ENCODE measurements at regions not wholly inside any gene's neighbourhood (a gene's known extent, or its start where the extent isn't known, plus 50 kb on each side); places are given as distances from the start of the nearest gene placed in this dataset.

GRCh38 chr13:80782441-80782840 lies 441.5 kb upstream of the SPRY2 start:
- TF ChIP-seq NANOG (IDR thresholded peaks at IDR 0.05; ENCODE audit: borderline replicate concordance), result no peak
- TF ChIP-seq, protein P1, sequence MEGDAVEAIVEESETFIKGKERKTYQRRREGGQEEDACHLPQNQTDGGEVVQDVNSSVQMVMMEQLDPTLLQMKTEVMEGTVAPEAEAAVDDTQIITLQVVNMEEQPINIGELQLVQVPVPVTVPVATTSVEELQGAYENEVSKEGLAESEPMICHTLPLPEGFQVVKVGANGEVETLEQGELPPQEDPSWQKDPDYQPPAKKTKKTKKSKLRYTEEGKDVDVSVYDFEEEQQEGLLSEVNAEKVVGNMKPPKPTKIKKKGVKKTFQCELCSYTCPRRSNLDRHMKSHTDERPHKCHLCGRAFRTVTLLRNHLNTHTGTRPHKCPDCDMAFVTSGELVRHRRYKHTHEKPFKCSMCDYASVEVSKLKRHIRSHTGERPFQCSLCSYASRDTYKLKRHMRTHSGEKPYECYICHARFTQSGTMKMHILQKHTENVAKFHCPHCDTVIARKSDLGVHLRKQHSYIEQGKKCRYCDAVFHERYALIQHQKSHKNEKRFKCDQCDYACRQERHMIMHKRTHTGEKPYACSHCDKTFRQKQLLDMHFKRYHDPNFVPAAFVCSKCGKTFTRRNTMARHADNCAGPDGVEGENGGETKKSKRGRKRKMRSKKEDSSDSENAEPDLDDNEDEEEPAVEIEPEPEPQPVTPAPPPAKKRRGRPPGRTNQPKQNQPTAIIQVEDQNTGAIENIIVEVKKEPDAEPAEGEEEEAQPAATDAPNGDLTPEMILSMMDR (conservative IDR thresholded peaks at IDR 0.05; ENCODE audit: low read depth in 2 of 2), result no peak
- TF ChIP-seq POLR2AphosphoS5 (IDR thresholded peaks at IDR 0.05; ENCODE audit: low read depth), result no peak
- no peak for TF ChIP-seq EZH2phosphoT487 (IDR thresholded peaks at IDR 0.05; ENCODE audit: unreplicated experiment)
- TF ChIP-seq EZH2 (IDR thresholded peaks at IDR 0.05; ENCODE audit: low read depth, unreplicated experiment), result no peak
- TF ChIP-seq REST (IDR thresholded peaks at IDR 0.05; ENCODE audit: unreplicated experiment), result no peak
- TF ChIP-seq JUNB (IDR thresholded peaks at IDR 0.05; ENCODE audit: unreplicated experiment), result no peak
- no peak for TF ChIP-seq ZNF114 (CRISPR knock-in tag; IDR thresholded peaks at IDR 0.05)
- TF ChIP-seq, protein P2, sequence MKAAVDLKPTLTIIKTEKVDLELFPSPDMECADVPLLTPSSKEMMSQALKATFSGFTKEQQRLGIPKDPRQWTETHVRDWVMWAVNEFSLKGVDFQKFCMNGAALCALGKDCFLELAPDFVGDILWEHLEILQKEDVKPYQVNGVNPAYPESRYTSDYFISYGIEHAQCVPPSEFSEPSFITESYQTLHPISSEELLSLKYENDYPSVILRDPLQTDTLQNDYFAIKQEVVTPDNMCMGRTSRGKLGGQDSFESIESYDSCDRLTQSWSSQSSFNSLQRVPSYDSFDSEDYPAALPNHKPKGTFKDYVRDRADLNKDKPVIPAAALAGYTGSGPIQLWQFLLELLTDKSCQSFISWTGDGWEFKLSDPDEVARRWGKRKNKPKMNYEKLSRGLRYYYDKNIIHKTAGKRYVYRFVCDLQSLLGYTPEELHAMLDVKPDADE (IDR thresholded peaks at IDR 0.05), result no peak
- no peak for TF ChIP-seq CREB1 (CRISPR knock-in tag; IDR thresholded peaks at IDR 0.05; ENCODE audit: low read depth)
- TF ChIP-seq STAT1 (IDR thresholded peaks at IDR 0.05; ENCODE audit: unreplicated experiment), result no peak
- TF ChIP-seq ZNF331 (CRISPR knock-in tag; IDR thresholded peaks at IDR 0.05; ENCODE audit: low read depth), result no peak
- no peak for TF ChIP-seq ZNF462 (CRISPR knock-in tag; IDR thresholded peaks at IDR 0.05)
